Fibroblast of lung (primary cell): ENCODE measurements at regions not wholly inside any gene's neighbourhood (a gene's known extent, or its start where the extent isn't known, plus 50 kb on each side); places are given as distances from the start of the nearest gene placed in this dataset.

Source experiments
- DNase-seq, 2 donors: peaks; one replicate each; pipeline versions ENCODE4 v3.0.0 to v3.0.0-alpha.2; 2010; ENCODE audit warnings: low read depth in 2 of 2
- H2AFZ ChIP-seq: 2 replicates; pipeline ENCODE4 v1.5.1; 2012; ENCODE audit warnings: low read length, control low read depth, inconsistent platforms
- H3K27ac ChIP-seq: 2 replicates; pipeline ENCODE4 v1.5.1; 2011; ENCODE audit warnings: low read length, control low read depth; ENCODE audit not compliant: insufficient read depth
- H3K27me3 ChIP-seq: 2 replicates; pipeline ENCODE4 v1.5.1; 2011; ENCODE audit warnings: mild to moderate bottlenecking, low read length; ENCODE audit not compliant: control insufficient read depth, insufficient read depth
- H3K36me3 ChIP-seq: 2 replicates; pipeline ENCODE4 v1.5.1; 2011; ENCODE audit warnings: low read length; ENCODE audit not compliant: control insufficient read depth, insufficient read depth
- H3K4me1 ChIP-seq: 2 replicates; pipeline ENCODE4 v1.5.1; 2011; ENCODE audit warnings: low read length; ENCODE audit not compliant: control insufficient read depth, insufficient read depth; ENCODE audit errors: extremely low read depth
- H3K4me2 ChIP-seq: 2 replicates; pipeline ENCODE4 v1.5.1; 2011; ENCODE audit warnings: low read length, control low read depth; ENCODE audit not compliant: insufficient read depth; ENCODE audit errors: extremely low read depth
- H3K4me3 ChIP-seq, 4 experiments: fragments of 200-600 bp in 1 of 4; sonication (generic) in 1 of 4; replicated peaks in 1 of 4; 2 replicates each; pipeline ENCODE4 v1.5.1; 2011 to 2016; ENCODE audit warnings: low read length in 4 of 4, low read depth in 3 of 4, mild to moderate bottlenecking in 3 of 4, control low read depth in 2 of 4, inconsistent platforms in 1 of 4, mixed read lengths in 1 of 4; ENCODE audit not compliant: insufficient read depth in 1 of 4; ENCODE audit errors: control extremely low read depth in 1 of 4
- H3K79me2 ChIP-seq: 2 replicates; pipeline ENCODE4 v1.5.1; 2012; ENCODE audit warnings: mild to moderate bottlenecking, low read length, inconsistent platforms; ENCODE audit not compliant: control insufficient read depth, insufficient read depth
- H3K9ac ChIP-seq: 2 replicates; pipeline ENCODE4 v1.5.1; 2011; ENCODE audit warnings: mild to moderate bottlenecking, low read length, control low read depth; ENCODE audit not compliant: insufficient read depth
- H3K9me3 ChIP-seq: 2 replicates; pipeline ENCODE4 v1.5.1; 2012; ENCODE audit warnings: low read depth, low read length; ENCODE audit not compliant: control insufficient read depth, insufficient read depth
- H4K20me1 ChIP-seq: 2 replicates; pipeline ENCODE4 v1.5.1; 2011; ENCODE audit warnings: low read length; ENCODE audit not compliant: control insufficient read depth, insufficient read depth; ENCODE audit errors: extremely low read depth
- EZH2 ChIP-seq: IDR thresholded peaks from 2 replicates; pipeline ENCODE4 v1.5.1; 2012; ENCODE audit warnings: low read length, control low read depth, mild to moderate bottlenecking; ENCODE audit errors: missing control alignments
- TF ChIP-seq, protein P1 (sequence below), 2 donors: IDR thresholded peaks in 1 of 2; conservative IDR thresholded peaks in 1 of 2; 1 replicate in 1 of 2; 2 replicates in 1 of 2; pipeline ENCODE4 v1.5.1; 2011 to 2012; ENCODE audit warnings: low read length in 2 of 2, control low read depth in 1 of 2, inconsistent platforms in 1 of 2, low read depth in 1 of 2, mild to moderate bottlenecking in 1 of 2

DNA sequence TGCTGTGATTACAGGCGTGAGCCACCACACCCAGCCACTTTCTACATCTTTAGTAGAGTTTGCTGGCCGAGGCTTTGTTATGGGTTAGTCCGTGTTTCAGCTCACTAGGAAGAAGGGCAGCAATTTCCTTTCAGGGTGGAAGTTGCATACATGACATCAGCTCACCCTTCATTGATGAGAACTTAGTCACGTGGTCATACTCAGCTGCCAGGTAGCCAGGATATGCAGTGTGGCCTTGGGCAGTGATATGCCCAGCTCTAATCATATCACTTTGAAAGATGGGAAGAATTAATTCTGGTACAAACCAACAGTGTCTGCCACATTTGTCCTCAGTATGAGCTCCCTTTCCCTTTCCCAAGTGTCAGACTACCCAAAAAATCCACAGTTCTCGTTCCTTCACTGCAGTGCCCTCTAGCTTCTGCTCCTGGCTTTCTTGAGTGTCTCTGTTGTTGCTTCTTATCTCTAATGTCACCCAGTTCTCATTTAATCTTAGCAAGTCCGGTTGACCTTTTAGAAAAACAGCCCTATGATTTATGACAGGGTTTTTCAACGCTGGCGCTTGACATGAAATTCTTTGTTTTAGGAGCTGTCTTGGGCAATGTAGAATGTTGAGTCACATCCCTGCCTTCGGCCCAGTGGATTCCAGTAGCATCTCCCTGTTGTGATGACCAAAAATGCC is 108.7 kb upstream of the ITGB1 start:
- Histone ChIP-seq H3K79me2 (no peaks in the 10 kb centered on the region), H2AFZ (no peak overlapping the region), H3K9ac (no peak overlapping the region), H3K4me2 (no peak overlapping the region), H3K27me3 (no peaks in the 10 kb centered on the region), H3K9me3 (no peaks in the 10 kb centered on the region), H4K20me1 (no peaks in the 10 kb centered on the region), H3K36me3 (no peaks in the 10 kb centered on the region), H3K4me3 (no peak overlapping the region), H3K4me1 (no peaks in the 10 kb centered on the region), H3K27ac (no peak overlapping the region)
- no peak for TF ChIP-seq EZH2
- TF ChIP-seq, protein P1, sequence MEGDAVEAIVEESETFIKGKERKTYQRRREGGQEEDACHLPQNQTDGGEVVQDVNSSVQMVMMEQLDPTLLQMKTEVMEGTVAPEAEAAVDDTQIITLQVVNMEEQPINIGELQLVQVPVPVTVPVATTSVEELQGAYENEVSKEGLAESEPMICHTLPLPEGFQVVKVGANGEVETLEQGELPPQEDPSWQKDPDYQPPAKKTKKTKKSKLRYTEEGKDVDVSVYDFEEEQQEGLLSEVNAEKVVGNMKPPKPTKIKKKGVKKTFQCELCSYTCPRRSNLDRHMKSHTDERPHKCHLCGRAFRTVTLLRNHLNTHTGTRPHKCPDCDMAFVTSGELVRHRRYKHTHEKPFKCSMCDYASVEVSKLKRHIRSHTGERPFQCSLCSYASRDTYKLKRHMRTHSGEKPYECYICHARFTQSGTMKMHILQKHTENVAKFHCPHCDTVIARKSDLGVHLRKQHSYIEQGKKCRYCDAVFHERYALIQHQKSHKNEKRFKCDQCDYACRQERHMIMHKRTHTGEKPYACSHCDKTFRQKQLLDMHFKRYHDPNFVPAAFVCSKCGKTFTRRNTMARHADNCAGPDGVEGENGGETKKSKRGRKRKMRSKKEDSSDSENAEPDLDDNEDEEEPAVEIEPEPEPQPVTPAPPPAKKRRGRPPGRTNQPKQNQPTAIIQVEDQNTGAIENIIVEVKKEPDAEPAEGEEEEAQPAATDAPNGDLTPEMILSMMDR (conservative IDR thresholded peaks at IDR 0.05 in 1 of 2, IDR thresholded peaks at IDR 0.05 in 1 of 2; ENCODE audit: low read depth in 1 of 2, low read length in 2 of 2) = peak in 1 of 2 donors; percentile 22
- DNase-seq = peak; percentile 56 to 86

DNA sequence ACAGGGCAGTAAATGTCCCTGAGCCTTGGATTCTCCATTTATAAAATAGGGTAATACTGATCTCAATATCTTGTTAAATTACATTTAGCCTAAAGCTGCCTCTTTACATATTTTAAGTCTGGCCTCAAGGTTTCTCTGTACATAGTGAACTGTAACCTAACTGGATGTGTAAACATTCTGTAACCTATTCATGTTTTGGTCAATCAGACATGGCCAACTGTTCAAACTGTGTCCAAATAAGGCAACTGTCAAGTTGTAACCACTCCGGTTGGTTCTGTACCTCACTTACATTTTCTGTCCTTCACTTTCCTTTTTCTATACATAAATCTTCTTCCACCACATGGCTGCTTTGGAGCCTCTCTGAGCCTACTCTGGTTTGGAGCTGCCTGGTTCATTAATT is 107.1 kb upstream of the ITGB1 start:
- H3K4me1 ChIP-seq = no peaks in the 10 kb centered on the region
- TF ChIP-seq EZH2 = no peak
- TF ChIP-seq, protein P1 (conservative IDR thresholded peaks at IDR 0.05 in 1 of 2, IDR thresholded peaks at IDR 0.05 in 1 of 2; ENCODE audit: low read depth in 1 of 2, low read length in 2 of 2) = no peak
- no peak overlapping the region for H2AFZ ChIP-seq
- H3K4me3 ChIP-seq = no peak overlapping the region
- H3K36me3 ChIP-seq = no peaks in the 10 kb centered on the region
- no peaks in the 10 kb centered on the region for H3K27me3 ChIP-seq
- no peak overlapping the region for H3K4me2 ChIP-seq
- H4K20me1 ChIP-seq = no peaks in the 10 kb centered on the region
- no peaks in the 10 kb centered on the region for H3K79me2 ChIP-seq
- no peak overlapping the region for H3K9ac ChIP-seq
- peak in 1 of 2 donors; percentile 68 for DNase-seq
- no peak overlapping the region for H3K27ac ChIP-seq
- H3K9me3 ChIP-seq = no peaks in the 10 kb centered on the region

DNA sequence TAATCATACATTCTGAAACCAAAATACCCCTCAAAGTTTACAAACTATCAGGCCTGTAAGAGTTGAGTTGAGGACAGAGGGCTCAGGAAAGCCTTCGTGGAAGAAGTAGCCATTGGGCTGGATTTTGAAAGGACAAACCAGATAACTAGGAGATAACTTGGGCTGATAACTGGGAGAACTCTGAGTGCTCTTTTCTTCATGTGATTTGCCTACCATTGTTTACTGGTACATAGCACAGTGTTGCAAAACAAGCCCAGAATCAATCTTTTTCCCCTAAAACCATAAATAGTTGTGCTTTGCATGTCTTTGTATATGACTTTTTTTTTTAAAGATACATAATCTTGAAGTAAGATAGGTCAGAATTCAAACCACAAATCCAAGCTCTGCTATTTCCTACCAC is 106.7 kb upstream of the ITGB1 start:
- no peak overlapping the region for H3K4me3 ChIP-seq
- no peaks in the 10 kb centered on the region for H3K79me2 ChIP-seq
- H3K4me1 ChIP-seq = no peaks in the 10 kb centered on the region
- DNase-seq = no peak
- H3K9ac ChIP-seq = no peak overlapping the region
- no peak overlapping the region for H2AFZ ChIP-seq
- TF ChIP-seq EZH2 = no peak
- TF ChIP-seq, protein P1 (conservative IDR thresholded peaks at IDR 0.05 in 1 of 2, IDR thresholded peaks at IDR 0.05 in 1 of 2; ENCODE audit: low read depth in 1 of 2, low read length in 2 of 2) = no peak
- H3K4me2 ChIP-seq = no peak overlapping the region
- H3K27me3 ChIP-seq = no peaks in the 10 kb centered on the region
- no peaks in the 10 kb centered on the region for H4K20me1 ChIP-seq
- no peaks in the 10 kb centered on the region for H3K9me3 ChIP-seq
- H3K27ac ChIP-seq = no peak overlapping the region
- no peaks in the 10 kb centered on the region for H3K36me3 ChIP-seq
